GM18511 (cell line): ENCODE measurements at regions not wholly inside any gene's neighbourhood (a gene's known extent, or its start where the extent isn't known, plus 50 kb on each side); places are given as distances from the start of the nearest gene placed in this dataset.
"Not testable (repeated sequence)": the region's sequence is repeated elsewhere in the genome, so short reads cannot be mapped to it uniquely, and the experiment has no call there.

Experiments
- ATAC-seq: cut with Tn5 transposase; IDR thresholded peaks from one replicate; pipeline ENCODE4 v1.9.1; 2021; ENCODE audit warnings: mild to moderate bottlenecking, moderate library complexity; ENCODE audit not compliant: unreplicated experiment

GRCh38 chr5:111948092-111948841 lies 191.3 kb upstream of the NREP start:
- ATAC-seq, result no peak

GRCh38 chr5:111946556-111946955 lies 189.6 kb upstream of the NREP start:
- no peak for ATAC-seq

GRCh38 chr5:111945535-111945934 lies 188.5 kb upstream of the NREP start:
- ATAC-seq, result no peak

GRCh38 chr5:111942661-111943401 lies 185.8 kb upstream of the NREP start:
- no peak for ATAC-seq

GRCh38 chr5:111942201-111942600 lies 185.2 kb upstream of the NREP start:
- no peak for ATAC-seq

GRCh38 chr5:111937094-111937493 lies 180.1 kb upstream of the NREP start:
- no peak for ATAC-seq

GRCh38 chr5:111935835-111936234 lies 178.8 kb upstream of the NREP start:
- ATAC-seq, result no peak

GRCh38 chr5:111935009-111935408 lies 178.0 kb upstream of the NREP start:
- ATAC-seq, result no peak

- ATAC-seq, result no peak
Observed at GRCh38 chr5:111934511-111934910, 177.5 kb upstream of the NREP start.

GRCh38 chr5:111933086-111933485 lies 176.1 kb upstream of the NREP start:
- ATAC-seq, result no peak

- no peak for ATAC-seq
Observed at GRCh38 chr5:111932628-111933027, 175.6 kb upstream of the NREP start.

- ATAC-seq, result no peak
Observed at GRCh38 chr5:111932199-111932598, 175.2 kb upstream of the NREP start.

- no peak for ATAC-seq
Observed at GRCh38 chr5:111931655-111932054, 174.7 kb upstream of the NREP start.

GRCh38 chr5:111930905-111931461 lies 174.0 kb upstream of the NREP start:
- no peak for ATAC-seq

- no peak for ATAC-seq
Observed at GRCh38 chr5:111930449-111930848, 173.5 kb upstream of the NREP start.

GRCh38 chr5:111929867-111930266 lies 172.9 kb upstream of the NREP start:
- no peak for ATAC-seq

GRCh38 chr5:111929261-111929660 lies 172.3 kb upstream of the NREP start:
- no peak for ATAC-seq

- no peak for ATAC-seq
Observed at GRCh38 chr5:111928511-111928910, 171.5 kb upstream of the NREP start.

- ATAC-seq, result no peak
Observed at GRCh38 chr5:111927191-111927590, 170.2 kb upstream of the NREP start.

GRCh38 chr5:111926026-111926425 lies 169.0 kb upstream of the NREP start:
- ATAC-seq, result no peak

- no peak for ATAC-seq
Observed at GRCh38 chr5:111922344-111922743, 165.3 kb upstream of the NREP start.

GRCh38 chr5:111921691-111922090 lies 164.7 kb upstream of the NREP start:
- ATAC-seq, result not testable (repeated sequence)
